ENCODE measurements at regions not wholly inside any gene's neighbourhood (a gene's known extent, or its start where the extent isn't known, plus 50 kb on each side); places are given as distances from the start of the nearest gene placed in this dataset.
A peak's percentile ranks its signal among the peaks of the same experiment; 100 is the strongest.
"Not testable (repeated sequence)": the region's sequence is repeated elsewhere in the genome, so short reads cannot be mapped to it uniquely, and the experiment has no call there.

GRCh38 chr4:149203256-149204001 lies 612.2 kb downstream of the IQCM start:
- DNase-seq (ENCODE audit: low read depth, low spot score), result peak; percentile 52

- DNase-seq (ENCODE audit: low read depth, low spot score), result no peak
Observed at GRCh38 chr4:149202117-149202516, 613.5 kb downstream of the IQCM start.

DNA sequence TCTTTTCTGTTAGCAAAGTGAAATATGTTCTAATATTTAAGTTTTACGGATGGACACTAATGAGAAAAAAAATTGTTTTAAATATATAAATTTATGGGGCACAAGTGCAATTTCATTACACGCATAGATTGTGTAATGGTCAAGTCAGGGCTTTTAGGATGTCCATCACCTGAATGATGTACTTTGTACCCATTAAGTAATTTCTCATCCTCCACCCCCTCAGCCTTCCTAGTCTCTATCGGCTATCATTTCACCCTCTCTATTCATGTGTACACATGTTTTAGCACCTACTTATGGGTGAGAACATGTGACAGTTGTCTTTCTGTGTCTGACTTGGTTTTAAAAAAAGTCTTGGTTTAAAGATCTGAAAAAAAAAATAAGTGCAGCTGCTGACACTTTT lies 616.0 kb downstream of the IQCM start:
- DNase-seq (ENCODE audit: low read depth, low spot score), result no peak

DNA sequence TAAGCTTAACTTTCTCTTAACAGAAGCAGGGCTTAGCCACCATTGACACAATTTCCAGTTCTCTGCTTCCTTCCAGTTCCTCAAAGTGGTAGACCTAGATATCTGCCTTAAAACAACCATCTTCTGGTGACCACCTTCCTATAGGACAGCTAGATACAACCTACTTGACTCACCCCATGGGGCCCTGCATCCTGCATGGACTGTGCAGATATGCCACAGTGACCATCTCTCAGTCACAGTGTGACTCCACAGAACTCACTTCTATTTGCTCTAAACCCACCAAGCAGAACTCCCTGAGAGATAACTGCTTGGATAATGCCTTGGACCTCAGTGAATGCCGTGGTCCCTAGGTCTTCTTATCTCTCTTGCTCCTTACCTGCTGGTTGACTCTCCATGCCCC lies 621.6 kb downstream of the IQCM start:
- DNase-seq (ENCODE audit: low read depth, low spot score), result no peak

DNA sequence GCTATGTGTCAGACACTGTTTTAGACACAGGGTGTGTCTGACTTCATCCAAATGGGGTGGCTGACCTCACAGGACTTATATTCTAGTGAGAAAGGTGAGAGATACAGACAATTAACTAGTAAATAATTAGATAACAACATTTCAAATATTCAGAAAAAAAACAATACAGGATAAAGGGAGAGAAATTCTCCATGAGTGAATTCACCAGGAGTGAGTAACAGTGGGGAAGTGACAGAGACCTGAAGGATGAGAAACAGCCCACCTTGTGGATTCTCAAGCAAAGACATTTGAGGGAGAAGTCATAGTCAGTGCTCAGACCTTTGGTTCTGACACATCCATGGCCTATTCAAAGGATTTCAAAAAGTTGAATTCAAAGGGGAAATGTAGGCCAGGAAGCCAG lies 627.9 kb downstream of the IQCM start:
- no peak for DNase-seq (ENCODE audit: low read depth, low spot score)

DNA sequence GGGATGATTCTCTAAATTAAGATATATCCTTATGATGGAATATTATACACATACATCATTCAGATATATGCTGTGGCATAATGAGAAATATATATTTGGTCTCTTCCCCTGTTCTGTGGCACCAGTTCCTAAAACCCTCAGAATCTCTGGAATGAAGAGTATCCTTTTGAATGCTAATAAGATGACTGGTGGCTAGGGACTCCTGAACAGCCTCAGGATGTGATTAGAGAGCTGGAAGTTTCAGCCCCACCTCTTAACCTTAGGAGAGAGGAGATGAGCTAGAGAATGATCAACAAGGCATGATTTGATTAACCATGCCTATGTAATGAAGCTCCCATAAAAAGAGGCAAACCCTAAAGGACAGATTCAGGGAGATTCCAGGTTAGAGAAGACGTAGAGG lies 632.0 kb downstream of the IQCM start:
- peak; percentile 22 for DNase-seq (ENCODE audit: low read depth, low spot score)

- DNase-seq (ENCODE audit: low read depth, low spot score), result not testable (repeated sequence)
Observed at GRCh38 chr4:149181459-149181858, 634.2 kb downstream of the IQCM start.

GRCh38 chr4:149176039-149176438 lies 639.6 kb downstream of the IQCM start:
- DNase-seq (ENCODE audit: low read depth, low spot score), result no peak

- DNase-seq (ENCODE audit: low read depth, low spot score), result no peak
Observed at GRCh38 chr4:149175549-149175948, 640.1 kb downstream of the IQCM start.

DNA sequence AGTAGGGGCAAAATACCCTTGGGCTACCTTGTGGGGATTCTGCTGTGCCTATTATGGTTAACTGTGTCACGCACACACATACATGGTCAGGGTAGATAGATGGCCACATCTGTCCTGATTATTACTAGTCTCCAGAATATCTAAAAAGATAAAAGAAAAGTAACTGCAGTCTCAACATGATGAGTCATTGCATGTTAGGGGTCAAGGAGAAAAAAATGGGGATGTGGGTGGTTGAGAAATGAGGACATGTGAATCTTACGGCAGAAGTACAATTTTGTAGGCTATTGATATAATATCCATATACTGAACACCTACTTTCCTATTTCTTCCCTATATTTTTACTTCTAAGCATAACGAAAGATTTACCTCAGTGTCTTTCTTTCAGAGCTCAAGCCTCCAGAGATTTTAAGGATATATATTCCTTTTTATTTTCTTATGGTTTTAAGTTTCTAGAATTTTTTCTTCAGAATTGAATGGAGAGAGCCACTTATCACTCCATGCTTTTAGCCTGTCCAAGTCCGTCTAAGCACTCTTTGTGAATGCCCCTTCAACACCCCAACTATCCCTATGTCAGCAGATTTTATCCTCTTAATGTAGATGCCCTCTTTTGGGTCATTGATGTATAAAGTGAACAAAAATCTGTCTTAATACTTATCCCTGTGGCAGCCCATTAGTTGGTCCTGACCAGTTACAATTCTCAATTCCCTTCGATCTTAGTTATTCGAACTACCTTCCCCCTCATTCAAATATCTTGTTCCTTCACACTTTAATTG lies 642.2 kb downstream of the IQCM start:
- DNase-seq (ENCODE audit: low read depth, low spot score), result no peak

- DNase-seq (ENCODE audit: low read depth, low spot score), result no peak
Observed at GRCh38 chr4:149168645-149169044, 647.0 kb downstream of the IQCM start.

DNA sequence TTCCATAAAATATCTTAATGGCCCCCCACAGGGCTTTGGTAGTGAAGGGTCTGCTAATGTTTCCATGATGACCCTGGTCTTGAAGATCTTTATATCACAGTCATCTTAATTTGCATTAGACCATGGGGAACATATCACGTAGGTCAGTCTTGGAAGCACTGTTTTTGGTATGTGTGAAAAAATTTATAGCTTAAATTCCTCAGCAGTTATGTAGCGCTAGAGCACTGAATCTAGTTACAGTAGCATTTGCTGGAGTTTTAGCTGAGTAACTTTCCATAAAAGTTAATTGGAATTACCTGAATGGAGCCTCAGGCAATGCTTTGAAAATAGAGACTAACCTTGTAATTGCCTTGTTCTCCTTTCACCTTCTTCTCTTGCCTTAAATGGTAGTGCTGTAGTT lies 648.8 kb downstream of the IQCM start:
- DNase-seq (ENCODE audit: low read depth, low spot score), result peak; percentile 21

DNA sequence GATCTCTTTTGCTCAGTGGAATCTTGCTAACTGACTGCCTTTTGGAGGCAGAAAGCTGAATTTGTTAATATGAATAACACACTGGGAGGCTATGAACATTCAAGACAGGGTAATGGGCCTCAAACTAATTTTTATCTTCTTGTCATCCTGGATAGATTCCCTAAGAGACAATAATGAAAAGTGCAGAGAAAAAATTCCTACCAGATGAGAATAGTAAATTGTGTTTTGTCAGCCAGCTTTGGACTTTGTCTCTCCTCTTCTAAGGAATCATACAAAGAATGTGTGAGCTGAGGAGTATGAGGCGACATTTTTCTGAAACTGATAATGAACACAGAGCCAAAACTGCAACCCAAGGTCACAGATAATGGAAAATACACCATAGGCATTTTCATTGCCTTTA lies 649.3 kb downstream of the IQCM start:
- peak; percentile 10 for DNase-seq (ENCODE audit: low read depth, low spot score)

DNA sequence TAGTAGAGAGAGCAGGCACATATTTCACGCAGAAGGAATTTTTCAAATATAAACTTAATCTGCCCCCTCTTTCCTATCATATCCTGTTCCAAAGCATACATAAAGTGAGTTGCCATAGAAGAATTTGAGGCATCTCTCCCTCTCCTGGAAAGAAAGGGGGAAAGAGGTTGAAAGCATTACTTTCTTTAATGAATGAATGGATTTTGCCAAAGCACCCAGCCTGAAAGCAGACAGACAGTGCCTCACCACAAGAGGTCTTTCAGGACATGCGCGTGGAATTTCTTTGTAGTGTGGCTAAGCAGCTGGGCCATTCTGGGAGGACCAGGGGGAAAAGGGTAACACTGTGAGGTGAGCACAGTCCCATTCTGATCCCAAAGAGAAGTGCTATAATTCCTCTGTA lies 651.4 kb downstream of the IQCM start:
- DNase-seq (ENCODE audit: low read depth, low spot score), result peak; percentile 93

- DNase-seq (ENCODE audit: low read depth, low spot score), result peak; percentile 83
Observed at GRCh38 chr4:149161247-149161646, 654.4 kb downstream of the IQCM start.

GRCh38 chr4:149160370-149160769 lies 655.3 kb downstream of the IQCM start:
- no peak for DNase-seq (ENCODE audit: low read depth, low spot score)

- DNase-seq (ENCODE audit: low read depth, low spot score), result no peak
Observed at GRCh38 chr4:149158817-149159216, 656.8 kb downstream of the IQCM start.

DNA sequence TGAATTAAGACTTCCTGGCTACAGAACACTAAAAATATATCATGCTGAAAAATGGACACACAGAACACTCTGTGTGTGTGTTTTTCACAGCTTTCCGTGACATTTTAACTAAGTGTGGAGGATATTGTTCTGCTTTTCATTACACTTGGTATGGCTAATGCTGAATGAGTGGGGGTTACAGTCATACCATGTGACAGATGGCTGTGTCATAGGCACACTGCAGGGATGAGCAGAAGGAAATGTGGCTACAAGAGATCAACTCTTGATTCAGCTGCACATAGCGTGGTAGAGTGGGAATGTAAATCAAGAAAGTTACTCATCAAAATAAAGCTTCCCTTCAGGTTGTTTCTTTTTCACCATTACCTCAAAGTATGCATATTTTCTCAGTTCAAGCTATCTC lies 669.8 kb downstream of the IQCM start:
- peak; percentile 16 for DNase-seq (ENCODE audit: low read depth, low spot score)

DNA sequence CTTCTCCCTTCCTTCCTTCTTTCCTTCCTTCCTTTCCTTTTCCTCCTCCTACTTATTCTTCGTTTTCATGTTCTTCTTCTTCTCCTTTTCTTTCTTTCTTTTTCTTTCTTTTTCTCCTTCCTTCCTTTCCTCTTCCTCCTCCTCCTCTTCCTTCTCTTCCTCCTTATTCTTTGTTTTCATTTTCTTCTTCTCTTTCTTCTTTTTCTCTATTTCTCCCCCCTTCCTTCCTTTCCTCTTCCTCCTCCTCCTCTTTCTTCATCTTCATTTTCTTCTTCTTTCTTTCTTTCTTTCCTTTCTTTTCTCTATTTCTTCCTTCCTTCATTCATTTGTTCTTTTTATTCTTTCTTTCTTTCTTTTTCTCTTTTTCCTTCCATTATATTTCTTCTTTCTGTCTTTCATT lies 671.6 kb downstream of the IQCM start:
- DNase-seq (ENCODE audit: low read depth, low spot score), result no peak

DNA sequence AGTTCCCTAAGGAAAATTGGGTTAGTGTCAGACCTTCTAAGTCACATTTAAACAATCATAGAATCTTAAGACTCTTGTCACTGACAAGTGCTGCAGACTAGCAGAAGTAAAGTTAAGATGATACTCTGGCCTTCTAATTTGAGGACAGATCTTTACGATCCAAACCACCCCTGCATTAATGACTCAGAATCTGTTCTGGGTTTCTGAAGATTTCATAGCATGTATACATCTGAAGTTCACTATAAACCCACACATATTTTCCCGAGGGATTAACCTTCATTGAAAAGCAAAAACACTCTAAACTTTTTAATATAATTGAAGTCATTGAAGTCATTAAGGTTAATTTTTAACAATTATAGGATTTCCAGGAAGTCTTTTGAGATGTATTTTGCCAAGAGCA lies 674.3 kb downstream of the IQCM start:
- DNase-seq (ENCODE audit: low read depth, low spot score), result no peak

DNA sequence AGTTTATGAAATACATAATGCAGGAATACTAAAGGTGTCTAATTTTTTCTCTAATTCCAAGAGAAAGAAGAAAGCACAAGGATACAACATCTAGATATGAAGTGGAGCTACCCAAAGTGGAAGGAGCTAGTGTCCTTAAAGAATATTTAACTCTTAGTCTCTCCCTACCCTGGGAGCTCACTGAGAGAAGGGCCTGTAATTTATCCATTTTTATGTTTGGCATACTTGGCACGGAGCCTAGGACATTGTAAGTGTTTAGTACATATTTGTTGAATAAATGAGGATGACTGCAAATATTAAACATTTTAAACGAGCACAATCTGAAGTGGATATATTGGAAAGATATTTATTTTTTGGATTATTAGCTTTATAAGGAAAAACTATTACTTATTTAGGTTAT lies 674.8 kb downstream of the IQCM start:
- no peak for DNase-seq (ENCODE audit: low read depth, low spot score)

DNA sequence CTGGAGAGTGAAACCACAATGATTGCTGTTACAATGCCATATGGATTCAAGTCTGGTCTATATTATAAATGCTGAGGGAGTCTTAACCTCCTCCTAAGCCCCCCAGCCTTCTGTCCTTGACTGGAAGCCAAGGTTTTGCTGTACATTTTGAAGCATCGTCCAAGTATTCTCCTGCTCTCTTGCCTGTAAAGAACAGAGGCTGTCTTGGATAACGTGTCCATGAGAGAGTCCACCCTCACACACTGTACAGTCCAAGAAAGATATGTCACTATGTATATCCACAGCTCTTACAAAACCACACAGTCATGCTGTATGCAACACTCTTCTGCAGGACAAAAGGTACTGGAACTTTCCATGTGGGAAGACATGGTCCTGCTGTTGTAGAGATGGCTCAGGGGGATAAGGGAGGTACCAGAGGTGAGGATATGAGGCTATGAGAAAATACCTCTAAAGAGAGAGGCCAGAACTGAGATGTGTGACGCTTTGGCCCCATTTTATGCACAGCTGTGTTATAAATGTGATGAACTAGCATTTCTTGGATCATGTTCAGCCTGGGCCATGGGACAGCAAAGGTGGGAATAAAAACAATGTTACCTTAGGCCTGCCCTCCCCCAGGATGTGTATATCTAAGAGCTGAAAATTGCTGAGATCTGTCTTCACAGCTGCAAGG lies 678.6 kb downstream of the IQCM start:
- DNase-seq (ENCODE audit: low read depth, low spot score), result no peak

DNA sequence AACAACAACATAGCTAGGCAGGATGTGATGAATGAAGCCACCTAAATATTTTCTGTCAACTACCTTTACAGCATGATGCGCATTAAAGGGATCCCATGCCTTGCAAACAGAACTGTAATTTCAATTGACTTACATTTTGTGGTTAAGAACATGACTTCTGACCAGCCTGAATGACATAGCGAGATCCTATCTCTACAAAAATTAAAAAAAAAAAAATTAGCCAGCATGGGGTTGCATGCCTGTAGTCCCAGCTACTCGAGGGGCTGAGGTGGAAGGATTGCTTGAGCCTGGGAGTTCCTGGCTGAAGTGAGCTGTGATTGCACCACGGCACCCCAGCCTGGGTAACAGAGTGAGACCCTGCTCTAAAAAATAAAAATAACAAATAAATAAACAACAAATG lies 680.6 kb downstream of the IQCM start:
- no peak for DNase-seq (ENCODE audit: low read depth, low spot score)

All from astrocyte of the hippocampus (primary cell).